Transverse colon (tissue), 3 donors: ENCODE measurements at regions not wholly inside any gene's neighbourhood (a gene's known extent, or its start where the extent isn't known, plus 50 kb on each side); places are given as distances from the start of the nearest gene placed in this dataset.

Source experiments
- POLR2A ChIP-seq: fragments of 450-650 bp; IDR thresholded peaks from one replicate; pipeline ENCODE4 v1.6.1; 2016; ENCODE audit warnings: antibody characterized with exemption, mild to moderate bottlenecking, moderate library complexity
- TF ChIP-seq, protein P1 (sequence below), 5 experiments: fragments of 200-600 bp in 3 of 5; fragments of 450-650 bp in 2 of 5; sonication (generic) in 3 of 5; IDR thresholded peaks; 1 replicate in 2 of 5; 2 replicates in 3 of 5; pipeline ENCODE4 v1.5.1; 2016 to 2017; ENCODE audit warnings: antibody characterized with exemption in 5 of 5, inconsistent platforms in 3 of 5, mild to moderate bottlenecking in 2 of 5, moderate library complexity in 1 of 5

DNA sequence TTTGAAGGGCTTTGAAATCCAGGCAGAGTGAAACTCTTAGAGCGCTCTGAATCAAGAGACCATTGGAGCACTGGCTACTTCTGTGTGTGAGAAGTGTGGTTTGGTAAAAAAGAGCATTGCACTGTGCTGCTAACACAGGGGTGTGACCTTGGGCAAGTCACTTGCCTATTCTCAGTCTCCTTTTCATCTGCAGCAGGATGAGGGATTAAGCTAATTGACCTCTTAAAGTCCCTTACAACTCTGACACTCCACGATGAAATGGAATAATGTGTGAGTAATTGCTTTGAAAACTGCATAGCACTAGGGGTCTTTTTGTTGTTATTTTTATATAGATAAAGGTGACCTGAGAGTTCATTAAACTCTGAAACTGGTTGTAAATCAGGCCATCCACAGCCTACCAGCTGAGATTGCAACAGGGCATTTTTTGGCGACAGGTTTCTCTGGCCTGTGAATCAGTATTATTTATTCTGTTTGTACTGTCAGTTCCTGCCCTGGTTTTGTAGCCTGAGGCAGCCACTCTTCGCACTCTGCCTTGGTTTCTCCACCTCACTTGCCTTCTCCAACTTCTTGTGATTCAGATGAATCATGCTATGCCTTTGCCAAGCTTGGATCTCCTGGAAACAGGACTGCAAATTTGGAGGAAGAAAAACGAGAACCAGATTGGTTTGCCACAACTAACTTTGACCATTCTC, 159.9 kb upstream of the PARP11 start:
- TF ChIP-seq POLR2A: no peak
- TF ChIP-seq, protein P1, sequence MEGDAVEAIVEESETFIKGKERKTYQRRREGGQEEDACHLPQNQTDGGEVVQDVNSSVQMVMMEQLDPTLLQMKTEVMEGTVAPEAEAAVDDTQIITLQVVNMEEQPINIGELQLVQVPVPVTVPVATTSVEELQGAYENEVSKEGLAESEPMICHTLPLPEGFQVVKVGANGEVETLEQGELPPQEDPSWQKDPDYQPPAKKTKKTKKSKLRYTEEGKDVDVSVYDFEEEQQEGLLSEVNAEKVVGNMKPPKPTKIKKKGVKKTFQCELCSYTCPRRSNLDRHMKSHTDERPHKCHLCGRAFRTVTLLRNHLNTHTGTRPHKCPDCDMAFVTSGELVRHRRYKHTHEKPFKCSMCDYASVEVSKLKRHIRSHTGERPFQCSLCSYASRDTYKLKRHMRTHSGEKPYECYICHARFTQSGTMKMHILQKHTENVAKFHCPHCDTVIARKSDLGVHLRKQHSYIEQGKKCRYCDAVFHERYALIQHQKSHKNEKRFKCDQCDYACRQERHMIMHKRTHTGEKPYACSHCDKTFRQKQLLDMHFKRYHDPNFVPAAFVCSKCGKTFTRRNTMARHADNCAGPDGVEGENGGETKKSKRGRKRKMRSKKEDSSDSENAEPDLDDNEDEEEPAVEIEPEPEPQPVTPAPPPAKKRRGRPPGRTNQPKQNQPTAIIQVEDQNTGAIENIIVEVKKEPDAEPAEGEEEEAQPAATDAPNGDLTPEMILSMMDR (IDR thresholded peaks at IDR 0.05): no peak
